ENCODE measurements at regions not wholly inside any gene's neighbourhood (a gene's known extent, or its start where the extent isn't known, plus 50 kb on each side); places are given as distances from the start of the nearest gene placed in this dataset.

DNA sequence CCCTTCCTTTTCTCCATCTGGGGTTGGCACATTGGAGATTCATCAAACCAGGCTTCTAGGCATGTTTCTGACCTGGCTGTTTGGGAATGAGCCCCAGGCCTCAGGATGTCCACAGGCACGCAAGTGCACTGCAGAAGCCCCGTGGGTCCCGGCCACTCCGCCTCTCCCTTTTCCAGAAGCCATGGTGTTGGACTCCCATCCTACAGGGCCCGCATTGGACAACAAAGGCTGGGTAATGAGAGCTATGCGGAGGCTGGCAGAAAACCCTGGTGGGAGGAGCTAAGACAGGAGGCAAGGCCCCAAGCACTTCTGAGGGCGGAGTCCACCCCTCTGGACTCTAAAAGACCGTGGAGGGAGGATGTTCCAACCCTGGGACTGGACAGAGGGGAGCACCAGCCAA, 160.6 kb downstream of the OLFM1 start:
- DNase-seq (ENCODE audit: low read depth): no peak
- TF ChIP-seq POLR2A (IDR thresholded peaks at IDR 0.05; ENCODE audit: extremely low read depth, insufficient read length) (no peak), MYC (IDR thresholded peaks at IDR 0.05; ENCODE audit: low read depth, low read length) (no peak)
- TF ChIP-seq, protein P1, sequence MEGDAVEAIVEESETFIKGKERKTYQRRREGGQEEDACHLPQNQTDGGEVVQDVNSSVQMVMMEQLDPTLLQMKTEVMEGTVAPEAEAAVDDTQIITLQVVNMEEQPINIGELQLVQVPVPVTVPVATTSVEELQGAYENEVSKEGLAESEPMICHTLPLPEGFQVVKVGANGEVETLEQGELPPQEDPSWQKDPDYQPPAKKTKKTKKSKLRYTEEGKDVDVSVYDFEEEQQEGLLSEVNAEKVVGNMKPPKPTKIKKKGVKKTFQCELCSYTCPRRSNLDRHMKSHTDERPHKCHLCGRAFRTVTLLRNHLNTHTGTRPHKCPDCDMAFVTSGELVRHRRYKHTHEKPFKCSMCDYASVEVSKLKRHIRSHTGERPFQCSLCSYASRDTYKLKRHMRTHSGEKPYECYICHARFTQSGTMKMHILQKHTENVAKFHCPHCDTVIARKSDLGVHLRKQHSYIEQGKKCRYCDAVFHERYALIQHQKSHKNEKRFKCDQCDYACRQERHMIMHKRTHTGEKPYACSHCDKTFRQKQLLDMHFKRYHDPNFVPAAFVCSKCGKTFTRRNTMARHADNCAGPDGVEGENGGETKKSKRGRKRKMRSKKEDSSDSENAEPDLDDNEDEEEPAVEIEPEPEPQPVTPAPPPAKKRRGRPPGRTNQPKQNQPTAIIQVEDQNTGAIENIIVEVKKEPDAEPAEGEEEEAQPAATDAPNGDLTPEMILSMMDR (IDR thresholded peaks at IDR 0.05; ENCODE audit: low read depth, low read length): no peak
- TF ChIP-seq, protein P2, sequence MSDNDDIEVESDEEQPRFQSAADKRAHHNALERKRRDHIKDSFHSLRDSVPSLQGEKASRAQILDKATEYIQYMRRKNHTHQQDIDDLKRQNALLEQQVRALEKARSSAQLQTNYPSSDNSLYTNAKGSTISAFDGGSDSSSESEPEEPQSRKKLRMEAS (IDR thresholded peaks at IDR 0.05; ENCODE audit: low read depth, low read length): no peak
- H3K4me3 ChIP-seq (ENCODE audit: low read depth, low read length): no peak overlapping the region

GRCh38 chr9:135248721-135249120, 161.3 kb downstream of the OLFM1 start:
- H3K4me3 ChIP-seq (ENCODE audit: low read depth, low read length): no peak overlapping the region
- TF ChIP-seq, protein P1 (IDR thresholded peaks at IDR 0.05; ENCODE audit: low read depth, low read length): no peak
- TF ChIP-seq, protein P2 (IDR thresholded peaks at IDR 0.05; ENCODE audit: low read depth, low read length): no peak
- TF ChIP-seq POLR2A (IDR thresholded peaks at IDR 0.05; ENCODE audit: extremely low read depth, insufficient read length) (no peak), MYC (IDR thresholded peaks at IDR 0.05; ENCODE audit: low read depth, low read length) (no peak)
- no peak for DNase-seq (ENCODE audit: low read depth)

GRCh38 chr9:135249191-135249590, 161.7 kb downstream of the OLFM1 start:
- no peak overlapping the region for H3K4me3 ChIP-seq (ENCODE audit: low read depth, low read length)
- TF ChIP-seq POLR2A (IDR thresholded peaks at IDR 0.05; ENCODE audit: extremely low read depth, insufficient read length) (no peak), MYC (IDR thresholded peaks at IDR 0.05; ENCODE audit: low read depth, low read length) (no peak)
- TF ChIP-seq, protein P2 (IDR thresholded peaks at IDR 0.05; ENCODE audit: low read depth, low read length): no peak
- TF ChIP-seq, protein P1 (IDR thresholded peaks at IDR 0.05; ENCODE audit: low read depth, low read length): no peak
- no peak for DNase-seq (ENCODE audit: low read depth)

- H3K4me3 ChIP-seq (ENCODE audit: low read depth, low read length): no peak overlapping the region
- DNase-seq (ENCODE audit: low read depth): no peak
- TF ChIP-seq, protein P2 (IDR thresholded peaks at IDR 0.05; ENCODE audit: low read depth, low read length): no peak
- TF ChIP-seq, protein P1 (IDR thresholded peaks at IDR 0.05; ENCODE audit: low read depth, low read length): no peak
- TF ChIP-seq POLR2A (IDR thresholded peaks at IDR 0.05; ENCODE audit: extremely low read depth, insufficient read length) (no peak), MYC (IDR thresholded peaks at IDR 0.05; ENCODE audit: low read depth, low read length) (no peak)
Measured at GRCh38 chr9:135249711-135250110, 162.2 kb downstream of the OLFM1 start.

GRCh38 chr9:135251331-135251761, 163.9 kb downstream of the OLFM1 start:
- H3K4me3 ChIP-seq (ENCODE audit: low read depth, low read length): no peak overlapping the region
- DNase-seq (ENCODE audit: low read depth): no peak
- TF ChIP-seq MYC (IDR thresholded peaks at IDR 0.05; ENCODE audit: low read depth, low read length): no peak
- TF ChIP-seq POLR2A (IDR thresholded peaks at IDR 0.05; ENCODE audit: extremely low read depth, insufficient read length): no peak
- TF ChIP-seq, protein P2 (IDR thresholded peaks at IDR 0.05; ENCODE audit: low read depth, low read length): no peak
- TF ChIP-seq, protein P1 (IDR thresholded peaks at IDR 0.05; ENCODE audit: low read depth, low read length): no peak

Data from NB4 (cell line).